HFFc6 (cell line): ENCODE measurements at regions not wholly inside any gene's neighbourhood (a gene's known extent, or its start where the extent isn't known, plus 50 kb on each side); places are given as distances from the start of the nearest gene placed in this dataset.

Source experiments
- DNase-seq: peaks from one replicate; pipeline ENCODE4 v3.0.0-alpha.2; 2018
- H3K27ac Mint-ChIP-seq: 2 replicates; pipeline ENCODE4 v1.8.0; 2020; ENCODE audit warnings: mild to moderate bottlenecking, mixed read lengths
- H3K27me3 Mint-ChIP-seq: 2 replicates; pipeline ENCODE4 v1.8.0; 2021; ENCODE audit warnings: mild to moderate bottlenecking, moderate library complexity, mixed read lengths; ENCODE audit not compliant: insufficient read depth
- H3K36me3 Mint-ChIP-seq: 2 replicates; pipeline ENCODE4 v1.8.0; 2021; ENCODE audit warnings: low read depth, mixed read lengths
- H3K4me1 Mint-ChIP-seq: 2 replicates; pipeline ENCODE4 v1.8.0; 2020; ENCODE audit warnings: low read depth, mixed read lengths
- H3K4me3 Mint-ChIP-seq: 2 replicates; pipeline ENCODE4 v1.8.0; 2020; ENCODE audit warnings: mild to moderate bottlenecking, moderate library complexity, mixed read lengths
- H3K9me3 Mint-ChIP-seq: 2 replicates; pipeline ENCODE4 v1.8.0; 2020; ENCODE audit warnings: mild to moderate bottlenecking, mixed read lengths
- CTCF ChIP-seq: fragments of 200-600 bp; sonication (generic); IDR thresholded peaks from 2 replicates; pipeline ENCODE4 v1.5.0; 2021; ENCODE audit warnings: antibody characterized with exemption, mild to moderate bottlenecking

GRCh38 chr9:78150983-78151356, 84.9 kb upstream of the CEP78 start:
- Mint-ChIP-seq H3K9me3 (no peaks in the 10 kb centered on the region), H3K27ac (no peak overlapping the region), H3K4me1 (no peaks in the 10 kb centered on the region), H3K27me3 (peaks cover 11% of the 10 kb centered on the region), H3K36me3 (no peaks in the 10 kb centered on the region), H3K4me3 (no peak overlapping the region)
- TF ChIP-seq CTCF = no peak
- no peak for DNase-seq

- no peaks in the 10 kb centered on the region for H3K9me3 Mint-ChIP-seq
Measured at GRCh38 chr9:78150312-78150982, 85.4 kb upstream of the CEP78 start.

GRCh38 chr9:78149702-78150291, 86.1 kb upstream of the CEP78 start:
- H3K27me3 Mint-ChIP-seq = peaks cover 8% of the 10 kb centered on the region
- H3K9me3 Mint-ChIP-seq = no peaks in the 10 kb centered on the region
- H3K36me3 Mint-ChIP-seq = no peaks in the 10 kb centered on the region
- no peak for TF ChIP-seq CTCF
- no peak for DNase-seq
- H3K4me1 Mint-ChIP-seq = no peaks in the 10 kb centered on the region; the same call in 1 of the 2 replicates
- H3K27ac Mint-ChIP-seq = no peak overlapping the region
- H3K4me3 Mint-ChIP-seq = no peak overlapping the region

More at GRCh38 chr9:78150312-78150982, 85.4 kb upstream of the CEP78 start:
- Mint-ChIP-seq H3K4me3 (no peak overlapping the region), H3K36me3 (no peaks in the 10 kb centered on the region), H3K27me3 (peaks cover 9% of the 10 kb centered on the region), H3K27ac (no peak overlapping the region), H3K4me1 (no peaks in the 10 kb centered on the region; the same call in 1 of the 2 replicates)
- no peak for TF ChIP-seq CTCF
- no peak for DNase-seq

- peaks cover 7% of the 10 kb centered on the region; the same call in 1 of the 2 replicates for H3K36me3 Mint-ChIP-seq
- H3K9me3 Mint-ChIP-seq = peaks cover 13% of the 10 kb centered on the region
- DNase-seq = peak; percentile 45
- no peak overlapping the region for H3K4me3 Mint-ChIP-seq
- no peak overlapping the region for H3K27ac Mint-ChIP-seq
- TF ChIP-seq CTCF = no peak
- no peaks in the 10 kb centered on the region; the same call in 1 of the 2 replicates for H3K4me1 Mint-ChIP-seq
- peaks cover 8% of the 10 kb centered on the region for H3K27me3 Mint-ChIP-seq
Measured at GRCh38 chr9:78146241-78146640, 89.6 kb upstream of the CEP78 start.

- Mint-ChIP-seq H3K27ac (no peak overlapping the region), H3K4me3 (no peak overlapping the region), H3K4me1 (no peaks in the 10 kb centered on the region; the same call in 1 of the 2 replicates), H3K27me3 (peaks cover 3% of the 10 kb centered on the region), H3K36me3 (peaks cover 7% of the 10 kb centered on the region; the same call in 1 of the 2 replicates), H3K9me3 (peaks cover 14% of the 10 kb centered on the region)
- no peak for DNase-seq
- TF ChIP-seq CTCF = no peak
Measured at GRCh38 chr9:78144663-78145377, 91.1 kb upstream of the CEP78 start.
